H9 (cell line): ENCODE measurements at regions not wholly inside any gene's neighbourhood (a gene's known extent, or its start where the extent isn't known, plus 50 kb on each side); places are given as distances from the start of the nearest gene placed in this dataset.

ENCODE experiments used
- DNase-seq: peaks from one replicate; pipeline ENCODE4 v3.0.0-alpha.2; 2017
- H2AFZ ChIP-seq: one replicate; pipeline ENCODE4 v1.6.1; 2013; ENCODE audit warnings: mild to moderate bottlenecking, low read length, control low read depth, moderate library complexity
- H2AK5ac ChIP-seq: 2 replicates; pipeline ENCODE4 v1.6.1; 2013; ENCODE audit warnings: low read length, control low read depth, mixed read lengths; ENCODE audit not compliant: insufficient read length
- H2BK120ac ChIP-seq: one replicate; pipeline ENCODE4 v1.6.1; 2013; ENCODE audit warnings: low read depth, mild to moderate bottlenecking, low read length, control low read depth, inconsistent platforms; ENCODE audit not compliant: poor library complexity, severe bottlenecking
- H2BK12ac ChIP-seq: 2 replicates; pipeline ENCODE4 v1.6.1; 2013; ENCODE audit warnings: low read length, control low read depth, mixed read lengths, low read depth; ENCODE audit not compliant: insufficient read length
- H2BK15ac ChIP-seq: 2 replicates; pipeline ENCODE4 v1.6.1; 2013; ENCODE audit warnings: low read depth, low read length, control low read depth
- H2BK20ac ChIP-seq: one replicate; pipeline ENCODE4 v1.6.1; 2013; ENCODE audit warnings: low read depth, mild to moderate bottlenecking, low read length, control low read depth, inconsistent platforms; ENCODE audit not compliant: poor library complexity, severe bottlenecking
- H2BK5ac ChIP-seq: 2 replicates; pipeline ENCODE4 v1.6.1; 2013; ENCODE audit warnings: low read length, control low read depth, mixed read lengths; ENCODE audit not compliant: insufficient read length
- H3K14ac ChIP-seq: 2 replicates; pipeline ENCODE4 v1.6.1; 2013; ENCODE audit warnings: low read length, control low read depth; ENCODE audit not compliant: insufficient read depth
- H3K18ac ChIP-seq: 2 replicates; pipeline ENCODE4 v1.6.1; 2013; ENCODE audit warnings: low read depth, mild to moderate bottlenecking, mixed read lengths, low read length, control low read depth; ENCODE audit not compliant: insufficient read length
- H3K23ac ChIP-seq: 2 replicates; pipeline ENCODE4 v1.6.1; 2013; ENCODE audit warnings: low read length, control low read depth, mixed read lengths, low read depth; ENCODE audit not compliant: insufficient read length
- H3K23me2 ChIP-seq: 2 replicates; pipeline ENCODE4 v1.6.1; 2013; ENCODE audit warnings: low read depth, mild to moderate bottlenecking, mixed read lengths, low read length, control low read depth; ENCODE audit not compliant: insufficient read length, poor library complexity, severe bottlenecking
- H3K27ac ChIP-seq: 2 replicates; pipeline ENCODE4 v1.5.1; 2013; ENCODE audit warnings: low read length, control low read depth, mixed read lengths, low read depth; ENCODE audit not compliant: insufficient read length
- H3K27me3 ChIP-seq: 2 replicates; pipeline ENCODE4 v1.6.1; 2013; ENCODE audit warnings: low read length, control low read depth, inconsistent platforms; ENCODE audit not compliant: insufficient read depth
- H3K4ac ChIP-seq: 2 replicates; pipeline ENCODE4 v1.6.1; 2013; ENCODE audit warnings: low read depth, mild to moderate bottlenecking, control low read depth, inconsistent platforms, low read length, moderate library complexity
- H3K4me1 ChIP-seq: 2 replicates; pipeline ENCODE4 v1.6.1; 2013; ENCODE audit warnings: low read length, control low read depth, inconsistent platforms; ENCODE audit not compliant: insufficient read depth
- H3K4me2 ChIP-seq: 2 replicates; pipeline ENCODE4 v1.6.1; 2013; ENCODE audit warnings: low read length, control low read depth, mixed read lengths; ENCODE audit not compliant: insufficient read length, insufficient read depth
- H3K56ac ChIP-seq: 2 replicates; pipeline ENCODE4 v1.6.1; 2013; ENCODE audit warnings: low read depth, mild to moderate bottlenecking, mixed read lengths, low read length, control low read depth; ENCODE audit not compliant: insufficient read length
- H3K79me1 ChIP-seq: 2 replicates; pipeline ENCODE4 v1.6.1; 2013; ENCODE audit warnings: low read depth, mild to moderate bottlenecking, moderate library complexity, low read length, control low read depth, inconsistent platforms; ENCODE audit not compliant: insufficient read depth, poor library complexity, severe bottlenecking
- H3K79me2 ChIP-seq: 2 replicates; pipeline ENCODE4 v1.6.1; 2013; ENCODE audit warnings: low read length, control low read depth, inconsistent platforms; ENCODE audit not compliant: insufficient read depth
- H3K9ac ChIP-seq: 2 replicates; pipeline ENCODE4 v1.6.1; 2013; ENCODE audit warnings: low read length, control low read depth, mixed read lengths; ENCODE audit not compliant: insufficient read length; ENCODE audit errors: extremely low read depth
- H3K9me3 ChIP-seq: one replicate; pipeline ENCODE4 v1.6.1; 2013; ENCODE audit warnings: low read depth, low read length, inconsistent platforms; ENCODE audit not compliant: control insufficient read depth
- H3T11ph ChIP-seq: one replicate; pipeline ENCODE4 v1.6.1; 2013; ENCODE audit warnings: mild to moderate bottlenecking, low read length, control low read depth, inconsistent platforms
- H4K20me1 ChIP-seq: one replicate; pipeline ENCODE4 v1.6.1; 2013; ENCODE audit not compliant: control insufficient read depth, insufficient read length, insufficient read depth
- H4K5ac ChIP-seq: 2 replicates; pipeline ENCODE4 v1.6.1; 2013; ENCODE audit warnings: low read depth, mild to moderate bottlenecking, mixed read lengths, low read length, control low read depth; ENCODE audit not compliant: insufficient read length
- H4K8ac ChIP-seq: replicated peaks from 2 replicates; pipeline ENCODE4 v1.6.1; 2013; ENCODE audit warnings: low read length, control low read depth, mixed read lengths, low read depth; ENCODE audit not compliant: insufficient read length
- H4K91ac ChIP-seq: 2 replicates; pipeline ENCODE4 v1.6.1; 2013; ENCODE audit warnings: low read depth, mild to moderate bottlenecking, moderate library complexity, mixed read lengths, low read length, control low read depth; ENCODE audit not compliant: insufficient read length
- H3K27ac Mint-ChIP-seq, 3 experiments: 2 replicates in 2 of 3; 3 replicates in 1 of 3; pipeline ENCODE4 v1.8.0; 2020 to 2021; ENCODE audit warnings: mixed read lengths in 3 of 3, mild to moderate bottlenecking in 1 of 3, moderate library complexity in 1 of 3
- H3K27me3 Mint-ChIP-seq: 2 replicates; pipeline ENCODE4 v1.8.0; 2021; ENCODE audit warnings: low read depth, mild to moderate bottlenecking, moderate library complexity, mixed read lengths
- H3K36me3 Mint-ChIP-seq, 3 experiments: 2 replicates in 2 of 3; 3 replicates in 1 of 3; pipeline ENCODE4 v1.8.0; 2020 to 2021; ENCODE audit warnings: low read depth in 3 of 3, mixed read lengths in 3 of 3; ENCODE audit not compliant: insufficient read depth in 1 of 3
- H3K4me1 Mint-ChIP-seq, 2 experiments: 2 replicates each; pipeline ENCODE4 v1.8.0; 2020; ENCODE audit warnings: mixed read lengths in 2 of 2
- H3K4me3 Mint-ChIP-seq, 2 experiments: 2 replicates in 1 of 2; 3 replicates in 1 of 2; pipeline ENCODE4 v1.8.0; 2020 to 2021; ENCODE audit warnings: mild to moderate bottlenecking in 2 of 2, mixed read lengths in 2 of 2, moderate library complexity in 1 of 2
- H3K9me3 Mint-ChIP-seq, 2 experiments: 2 replicates in 1 of 2; 3 replicates in 1 of 2; pipeline ENCODE4 v1.8.0; 2020; ENCODE audit warnings: mild to moderate bottlenecking in 2 of 2, mixed read lengths in 2 of 2, moderate library complexity in 1 of 2
- WGBS: extraction: QIAGEN DNeasy Blood & Tissue Kit; methylation state at CpG from one replicate; pipeline ENCODE4 v1.1.7; 2013; ENCODE audit warnings: missing lambda C conversion rate, low lambda C conversion rate, mixed read lengths; ENCODE audit not compliant: insufficient read length; ENCODE audit errors: extremely low coverage; 5-methylcytosine and 5-hydroxymethylcytosine counted together
- TF ChIP-seq, protein P1 (sequence below): fragments of 200-600 bp; sonication (generic); conservative IDR thresholded peaks from 3 replicates; pipeline ENCODE4 v1.8.0; 2021; ENCODE audit warnings: antibody characterized with exemption, mild to moderate bottlenecking

DNA sequence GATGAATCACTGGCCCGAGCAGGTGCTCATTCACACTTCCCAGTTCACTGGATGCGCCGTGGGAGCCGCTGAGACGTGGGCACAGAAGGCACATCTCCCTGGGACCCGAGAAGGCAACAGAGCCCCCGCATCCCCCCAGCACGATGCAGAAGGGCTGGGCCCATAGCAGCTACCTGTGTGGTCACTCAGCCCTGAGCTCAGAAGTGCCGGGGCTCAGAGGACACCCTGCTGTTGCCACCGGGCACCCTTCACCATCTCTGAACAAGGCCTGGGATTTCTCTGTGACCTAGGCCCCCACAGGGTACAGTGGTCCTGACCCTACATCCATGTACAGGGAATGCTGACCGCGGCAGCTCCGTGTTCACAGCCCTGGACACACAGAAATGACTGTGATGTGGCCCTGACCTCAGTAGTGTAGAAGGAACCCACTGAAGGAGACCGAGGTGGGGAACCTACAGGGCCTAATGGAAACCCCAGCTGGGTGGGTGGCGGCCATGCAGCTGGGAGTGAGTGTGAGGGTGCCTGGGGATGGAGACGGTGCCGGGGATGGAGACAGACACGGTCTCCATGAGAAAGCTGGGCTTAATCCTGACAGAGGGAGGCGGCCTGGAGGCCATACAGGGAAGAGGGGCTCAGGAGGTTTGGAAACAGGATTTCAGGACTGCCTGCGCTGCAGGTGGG, 111.9 kb upstream of the OTOS start:
- no peak overlapping the region for H3K4me2 ChIP-seq
- H3K23ac ChIP-seq, result no peak overlapping the region
- peaks cover 25% of the 10 kb centered on the region for H3K27me3 Mint-ChIP-seq
- no peaks in the 10 kb centered on the region for H3K23me2 ChIP-seq
- H3K4me3 Mint-ChIP-seq, result no peak overlapping the region
- H3K27me3 ChIP-seq, result no peaks in the 10 kb centered on the region
- no peaks in the 10 kb centered on the region for H3K79me2 ChIP-seq
- no peak overlapping the region for H4K91ac ChIP-seq
- no peaks in the 10 kb centered on the region for H3K4me1 ChIP-seq
- no peaks in the 10 kb centered on the region for H4K20me1 ChIP-seq
- no peak overlapping the region for H2AFZ ChIP-seq
- DNase-seq, result no peak
- H2AK5ac ChIP-seq, result no peak overlapping the region
- H2BK5ac ChIP-seq, result no peak overlapping the region
- peaks cover 13 to 18% of the 10 kb centered on the region in 2 experiments for H3K4me1 Mint-ChIP-seq
- H2BK12ac ChIP-seq, result no peak overlapping the region
- H2BK20ac ChIP-seq, result no peak overlapping the region
- H3K9me3 ChIP-seq, result no peaks in the 10 kb centered on the region
- H3K4ac ChIP-seq, result no peak overlapping the region
- H3K36me3 Mint-ChIP-seq, result peaks cover 0 to 6% (median 3%) of the 10 kb centered on the region in 3 experiments; a peak in 3 of 7 replicates
- no peak overlapping the region for H2BK15ac ChIP-seq
- no peak overlapping the region for H3K14ac ChIP-seq
- no peak overlapping the region for H3K27ac ChIP-seq
- peaks cover 3 to 7% of the 10 kb centered on the region in 2 experiments for H3K9me3 Mint-ChIP-seq
- H3K9ac ChIP-seq, result no peak overlapping the region
- WGBS, result no CpG with 5 or more reads among the region's 20 CpGs
- H4K5ac ChIP-seq, result no peak overlapping the region
- H3K27ac Mint-ChIP-seq, result no peak overlapping the region
- H3K79me1 ChIP-seq, result no peaks in the 10 kb centered on the region
- H3K18ac ChIP-seq, result no peak overlapping the region
- H4K8ac ChIP-seq, result no peak overlapping the region
- H2BK120ac ChIP-seq, result no peak overlapping the region
- H3K56ac ChIP-seq, result no peak overlapping the region
- TF ChIP-seq, protein P1, sequence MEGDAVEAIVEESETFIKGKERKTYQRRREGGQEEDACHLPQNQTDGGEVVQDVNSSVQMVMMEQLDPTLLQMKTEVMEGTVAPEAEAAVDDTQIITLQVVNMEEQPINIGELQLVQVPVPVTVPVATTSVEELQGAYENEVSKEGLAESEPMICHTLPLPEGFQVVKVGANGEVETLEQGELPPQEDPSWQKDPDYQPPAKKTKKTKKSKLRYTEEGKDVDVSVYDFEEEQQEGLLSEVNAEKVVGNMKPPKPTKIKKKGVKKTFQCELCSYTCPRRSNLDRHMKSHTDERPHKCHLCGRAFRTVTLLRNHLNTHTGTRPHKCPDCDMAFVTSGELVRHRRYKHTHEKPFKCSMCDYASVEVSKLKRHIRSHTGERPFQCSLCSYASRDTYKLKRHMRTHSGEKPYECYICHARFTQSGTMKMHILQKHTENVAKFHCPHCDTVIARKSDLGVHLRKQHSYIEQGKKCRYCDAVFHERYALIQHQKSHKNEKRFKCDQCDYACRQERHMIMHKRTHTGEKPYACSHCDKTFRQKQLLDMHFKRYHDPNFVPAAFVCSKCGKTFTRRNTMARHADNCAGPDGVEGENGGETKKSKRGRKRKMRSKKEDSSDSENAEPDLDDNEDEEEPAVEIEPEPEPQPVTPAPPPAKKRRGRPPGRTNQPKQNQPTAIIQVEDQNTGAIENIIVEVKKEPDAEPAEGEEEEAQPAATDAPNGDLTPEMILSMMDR, result no peak
- H3T11ph ChIP-seq, result no peak overlapping the region
